ENCODE measurements at regions not wholly inside any gene's neighbourhood (a gene's known extent, or its start where the extent isn't known, plus 50 kb on each side); places are given as distances from the start of the nearest gene placed in this dataset.
A peak's percentile ranks its signal among the peaks of the same experiment; 100 is the strongest.

DNA sequence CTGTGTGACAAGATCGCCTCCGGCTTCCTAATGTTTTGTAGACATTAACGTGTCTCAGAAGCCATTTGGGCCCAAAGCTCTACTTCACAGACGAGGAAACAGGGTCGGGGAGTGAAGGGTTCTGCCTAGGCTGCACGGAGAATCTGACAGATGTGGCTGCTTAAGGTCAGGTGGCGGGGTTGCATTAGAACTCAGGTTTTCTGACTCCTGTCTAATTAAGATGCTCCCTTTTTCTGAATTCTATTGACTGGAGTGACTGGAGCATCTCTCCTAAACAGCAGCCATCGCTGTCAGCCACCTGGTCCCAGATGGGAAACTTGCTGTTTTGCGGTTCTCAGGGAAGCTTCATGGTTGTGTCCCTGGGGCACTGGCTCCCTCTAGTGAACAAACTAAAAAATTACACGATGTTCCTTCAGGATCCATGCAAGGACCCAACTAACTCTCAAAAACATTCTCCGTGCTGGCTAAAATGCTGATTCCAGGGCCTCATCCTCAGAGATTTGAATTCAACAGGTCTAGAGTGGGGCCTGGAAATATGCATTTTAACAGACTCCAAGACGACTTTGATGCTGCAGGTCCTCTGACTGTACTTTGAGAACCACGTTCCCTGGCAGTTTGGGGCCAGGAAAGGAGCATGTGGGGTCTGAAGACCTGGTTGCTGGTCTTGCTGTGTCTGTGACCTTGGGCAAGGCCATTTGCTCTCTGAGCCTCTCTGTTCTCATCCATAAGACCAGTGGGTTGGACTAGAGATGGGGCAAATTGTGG is 117.4 kb downstream of the IRF8 start:
- no peak overlapping the region for H3K4me3 ChIP-seq (ENCODE audit: low read depth, low read length)
- DNase-seq (ENCODE audit: low read depth): peak; percentile 83
- peak; percentile 47 for TF ChIP-seq MYC (IDR thresholded peaks at IDR 0.05; ENCODE audit: low read depth, low read length)
- TF ChIP-seq POLR2A (IDR thresholded peaks at IDR 0.05; ENCODE audit: extremely low read depth, insufficient read length): no peak
- TF ChIP-seq, protein P1, sequence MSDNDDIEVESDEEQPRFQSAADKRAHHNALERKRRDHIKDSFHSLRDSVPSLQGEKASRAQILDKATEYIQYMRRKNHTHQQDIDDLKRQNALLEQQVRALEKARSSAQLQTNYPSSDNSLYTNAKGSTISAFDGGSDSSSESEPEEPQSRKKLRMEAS (IDR thresholded peaks at IDR 0.05; ENCODE audit: low read depth, low read length): peak; percentile 57
- TF ChIP-seq, protein P2, sequence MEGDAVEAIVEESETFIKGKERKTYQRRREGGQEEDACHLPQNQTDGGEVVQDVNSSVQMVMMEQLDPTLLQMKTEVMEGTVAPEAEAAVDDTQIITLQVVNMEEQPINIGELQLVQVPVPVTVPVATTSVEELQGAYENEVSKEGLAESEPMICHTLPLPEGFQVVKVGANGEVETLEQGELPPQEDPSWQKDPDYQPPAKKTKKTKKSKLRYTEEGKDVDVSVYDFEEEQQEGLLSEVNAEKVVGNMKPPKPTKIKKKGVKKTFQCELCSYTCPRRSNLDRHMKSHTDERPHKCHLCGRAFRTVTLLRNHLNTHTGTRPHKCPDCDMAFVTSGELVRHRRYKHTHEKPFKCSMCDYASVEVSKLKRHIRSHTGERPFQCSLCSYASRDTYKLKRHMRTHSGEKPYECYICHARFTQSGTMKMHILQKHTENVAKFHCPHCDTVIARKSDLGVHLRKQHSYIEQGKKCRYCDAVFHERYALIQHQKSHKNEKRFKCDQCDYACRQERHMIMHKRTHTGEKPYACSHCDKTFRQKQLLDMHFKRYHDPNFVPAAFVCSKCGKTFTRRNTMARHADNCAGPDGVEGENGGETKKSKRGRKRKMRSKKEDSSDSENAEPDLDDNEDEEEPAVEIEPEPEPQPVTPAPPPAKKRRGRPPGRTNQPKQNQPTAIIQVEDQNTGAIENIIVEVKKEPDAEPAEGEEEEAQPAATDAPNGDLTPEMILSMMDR (IDR thresholded peaks at IDR 0.05; ENCODE audit: low read depth, low read length): peak; percentile 67

DNA sequence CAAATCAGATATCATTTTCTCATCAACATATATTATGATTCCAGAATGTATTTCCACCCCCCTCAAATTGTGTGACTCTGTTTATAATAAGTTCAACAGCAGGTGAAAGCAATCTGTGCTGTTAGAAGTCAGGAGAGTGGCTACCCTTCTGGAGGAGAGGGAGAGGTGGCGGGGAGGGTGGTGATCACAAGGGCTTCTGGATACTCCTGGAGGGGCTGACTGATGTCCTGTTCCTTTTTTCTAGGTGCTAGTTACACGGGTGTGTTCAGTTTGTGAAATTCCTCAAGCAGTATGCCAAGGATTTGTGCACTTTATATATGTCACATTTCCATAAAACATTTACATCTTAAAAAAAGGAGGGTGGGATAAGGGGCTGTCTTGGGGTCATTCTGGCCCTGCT is 119.1 kb downstream of the IRF8 start:
- DNase-seq (ENCODE audit: low read depth): peak; percentile 47
- TF ChIP-seq, protein P2 (IDR thresholded peaks at IDR 0.05; ENCODE audit: low read depth, low read length): no peak

GRCh38 chr16:86018487-86018886 is 119.5 kb downstream of the IRF8 start:
- no peak overlapping the region for H3K4me3 ChIP-seq (ENCODE audit: low read depth, low read length)
- TF ChIP-seq, protein P1 (IDR thresholded peaks at IDR 0.05; ENCODE audit: low read depth, low read length): peak; percentile 64
- TF ChIP-seq, protein P2 (IDR thresholded peaks at IDR 0.05; ENCODE audit: low read depth, low read length): no peak
- TF ChIP-seq POLR2A (IDR thresholded peaks at IDR 0.05; ENCODE audit: extremely low read depth, insufficient read length): no peak
- TF ChIP-seq MYC (IDR thresholded peaks at IDR 0.05; ENCODE audit: low read depth, low read length): peak; percentile 56
- peak; percentile 97 for DNase-seq (ENCODE audit: low read depth)

More for the DNA sequence above, 119.1 kb downstream of the IRF8 start:
- no peak overlapping the region for H3K4me3 ChIP-seq (ENCODE audit: low read depth, low read length)

- H3K4me3 ChIP-seq (ENCODE audit: low read depth, low read length): no peak overlapping the region
- no peak for DNase-seq (ENCODE audit: low read depth)
- TF ChIP-seq POLR2A (IDR thresholded peaks at IDR 0.05; ENCODE audit: extremely low read depth, insufficient read length): no peak
- TF ChIP-seq, protein P1 (IDR thresholded peaks at IDR 0.05; ENCODE audit: low read depth, low read length): no peak
- TF ChIP-seq, protein P2 (IDR thresholded peaks at IDR 0.05; ENCODE audit: low read depth, low read length): no peak
- TF ChIP-seq MYC (IDR thresholded peaks at IDR 0.05; ENCODE audit: low read depth, low read length): no peak
Measured at GRCh38 chr16:86018941-86019340, 120.0 kb downstream of the IRF8 start.

DNA sequence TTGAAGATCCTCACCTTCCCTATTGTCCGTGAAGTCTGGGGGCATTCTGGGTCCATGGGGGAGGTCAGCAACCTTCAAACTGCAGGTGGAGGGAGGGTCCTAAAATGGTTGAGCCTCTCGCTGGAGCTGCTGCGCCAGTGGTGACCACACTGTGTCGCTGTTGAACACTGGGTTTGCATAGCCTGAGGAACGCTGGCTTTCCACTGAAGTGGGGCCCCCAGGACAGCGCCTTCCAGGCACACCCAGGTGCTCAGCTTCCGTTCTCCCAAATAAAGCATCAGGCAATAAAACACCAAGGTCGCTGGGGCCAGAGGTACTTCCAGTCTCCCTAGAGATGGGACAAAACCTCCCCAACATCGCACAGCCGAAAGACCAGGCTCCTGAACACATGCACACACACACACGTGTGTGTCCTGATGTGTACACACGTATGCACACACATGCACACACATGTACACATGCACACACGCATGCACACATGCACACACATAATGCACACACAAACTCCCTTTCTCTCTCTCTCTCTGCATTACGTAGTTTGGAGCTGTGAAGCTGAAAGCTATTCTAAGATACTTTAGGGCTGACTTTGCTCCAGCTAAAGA is 120.6 kb downstream of the IRF8 start:
- no peak overlapping the region for H3K4me3 ChIP-seq (ENCODE audit: low read depth, low read length)
- TF ChIP-seq, protein P2 (IDR thresholded peaks at IDR 0.05; ENCODE audit: low read depth, low read length): peak; percentile 49
- no peak for TF ChIP-seq POLR2A (IDR thresholded peaks at IDR 0.05; ENCODE audit: extremely low read depth, insufficient read length)
- TF ChIP-seq MYC (IDR thresholded peaks at IDR 0.05; ENCODE audit: low read depth, low read length): no peak
- TF ChIP-seq, protein P1 (IDR thresholded peaks at IDR 0.05; ENCODE audit: low read depth, low read length): no peak
- peak; percentile 46 for DNase-seq (ENCODE audit: low read depth)
